ENCODE measurements at regions not wholly inside any gene's neighbourhood (a gene's known extent, or its start where the extent isn't known, plus 50 kb on each side); places are given as distances from the start of the nearest gene placed in this dataset.

DNA sequence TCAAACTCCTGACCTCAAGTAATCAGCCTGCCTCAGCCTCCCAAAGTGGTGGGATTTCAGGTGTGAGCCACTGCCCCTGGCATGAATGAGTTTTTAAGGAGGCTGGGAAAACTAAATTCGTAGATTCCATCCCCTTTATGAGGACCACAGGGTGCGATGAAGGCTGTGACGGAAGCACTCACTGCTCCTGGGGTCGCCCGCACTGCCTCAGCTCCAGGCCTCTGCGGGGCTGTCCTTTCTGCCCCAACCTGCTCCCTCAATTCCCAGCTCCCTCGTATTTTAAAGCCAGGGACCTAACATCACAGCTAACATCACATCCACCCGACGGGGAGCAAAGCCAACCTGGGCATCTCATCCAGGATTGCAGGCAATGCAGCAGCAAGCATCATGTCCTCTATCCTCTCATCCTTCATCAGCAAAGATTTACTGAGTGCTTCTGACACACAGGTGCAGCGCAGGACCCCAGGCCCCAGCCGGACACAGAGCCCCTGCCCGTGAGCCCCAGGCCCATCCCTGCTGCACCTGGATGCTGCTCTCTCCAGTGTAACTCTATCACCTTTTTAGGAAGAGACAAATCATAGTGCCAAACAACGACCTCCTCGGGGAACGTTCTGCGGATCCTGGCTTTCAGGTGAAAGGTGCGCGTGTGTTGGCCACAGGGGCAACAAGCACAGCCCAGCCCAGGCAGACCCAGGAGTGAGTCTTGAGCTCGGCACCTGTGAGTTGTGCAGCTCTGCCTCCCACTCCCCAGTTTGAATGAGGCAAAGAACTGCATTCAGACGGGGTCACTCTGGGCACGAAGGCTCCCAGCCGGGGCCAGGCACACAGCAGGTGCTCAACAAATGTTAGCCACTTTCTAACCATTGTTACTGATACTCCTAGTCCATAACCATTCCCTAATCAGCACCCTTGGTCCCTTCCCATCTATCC lies 134.3 kb downstream of the CRYBB2 start:
- no peak overlapping the region for H3K56ac ChIP-seq (replicated peaks; ENCODE audit: insufficient read length, low read depth, low read length)
- H4K5ac ChIP-seq (ENCODE audit: insufficient read length, low read depth, low read length) = no peak overlapping the region
- DNase-seq (ENCODE audit: low read depth in 1 of 2, low spot score in 2 of 2) (no peak), FAIRE-seq (no peak)
- no peak overlapping the region for H3K23ac ChIP-seq (ENCODE audit: insufficient read length)
- H4K91ac ChIP-seq (replicated peaks; ENCODE audit: insufficient read length, low read length) = no peak overlapping the region
- H2BK120ac ChIP-seq (replicated peaks; ENCODE audit: low read depth, low read length) = no peak overlapping the region
- no peaks in the 10 kb centered on the region for H3K79me2 ChIP-seq (ENCODE audit: control insufficient read depth in 1 of 2, insufficient read depth in 2 of 2, low read length in 2 of 2)
- H2BK15ac ChIP-seq (ENCODE audit: low read length) = no peak overlapping the region
- H2BK5ac ChIP-seq (ENCODE audit: low read depth, low read length) = no peak overlapping the region
- no peaks in the 10 kb centered on the region for H3K4me1 ChIP-seq (replicated peaks in 1 of 4; ENCODE audit: control insufficient read depth in 3 of 4, insufficient read depth in 4 of 4, low read length in 3 of 4)
- TF ChIP-seq CHD1 (IDR thresholded peaks at IDR 0.05; ENCODE audit: low read depth, low read length) (no peak), SUZ12 (IDR thresholded peaks at IDR 0.05; ENCODE audit: low read length) (no peak), E2F6 (IDR thresholded peaks at IDR 0.05) (no peak)
- H2AK5ac ChIP-seq (ENCODE audit: low read depth, low read length) = no peak overlapping the region
- H3K9ac ChIP-seq (replicated peaks in 1 of 4; ENCODE audit: extremely low read depth in 1 of 4, low read depth in 3 of 4, low read length in 3 of 4) = no peak overlapping the region
- H3K27ac ChIP-seq (ENCODE audit: low read depth, low read length) = no peak overlapping the region
- H3K9me3 ChIP-seq (ENCODE audit: insufficient read depth in 2 of 2, low read depth in 1 of 2, low read length in 1 of 2) = no peaks in the 10 kb centered on the region; a peak in 1 of 4 replicates
- no peak overlapping the region for H2AFZ ChIP-seq (ENCODE audit: low read length)
- POLR2A ChIA-PET (ENCODE audit: partially characterized antibody) = no interaction called here
- 97% methylated on average over 22 of the region's 22 CpGs; no CpG with 5 or more reads in 1 of the 2 experiments for WGBS, 2 experiments (ENCODE audit: extremely low coverage in 1 of 2, insufficient coverage in 1 of 2, insufficient read length in 1 of 2, insufficient replicate concordance in 2 of 2, low coverage in 1 of 2, low lambda C conversion rate in 2 of 2, missing lambda C conversion rate in 1 of 2)
- no peak overlapping the region for H2BK20ac ChIP-seq (ENCODE audit: low read length)
- H4K8ac ChIP-seq (ENCODE audit: extremely low read depth, insufficient read depth, low read length) = no peak overlapping the region
- no peak overlapping the region for H2BK12ac ChIP-seq (ENCODE audit: low read depth, low read length)
- H3K79me1 ChIP-seq (ENCODE audit: low read depth, low read length) = no peaks in the 10 kb centered on the region
- H3K36me3 ChIP-seq (ENCODE audit: control insufficient read depth in 2 of 4, insufficient read depth in 4 of 4, low read length in 3 of 4) = peaks cover 0 to 18% (median 10%) of the 10 kb centered on the region in 4 experiments; a peak in 6 of 8 replicates
- no peak overlapping the region for H3K4ac ChIP-seq (replicated peaks; ENCODE audit: insufficient read length, low read depth, low read length)
- H3K27me3 ChIP-seq (replicated peaks in 1 of 4; ENCODE audit: control insufficient read depth in 3 of 4, extremely low read depth in 1 of 4, insufficient read depth in 3 of 4, low read length in 3 of 4) = no peaks in the 10 kb centered on the region
- no peak overlapping the region for H3K14ac ChIP-seq (ENCODE audit: insufficient read length)
- H3K4me3 ChIP-seq (ENCODE audit: extremely low read depth in 1 of 4, insufficient read depth in 2 of 4, low read depth in 3 of 4, low read length in 4 of 4) = no peak overlapping the region
- H3K23me2 ChIP-seq (ENCODE audit: low read depth, low read length) = no peaks in the 10 kb centered on the region
- H4K20me1 ChIP-seq (replicated peaks in 1 of 2; ENCODE audit: control insufficient read depth in 1 of 2, insufficient read depth in 2 of 2, low read length in 2 of 2) = no peaks in the 10 kb centered on the region
- H3K18ac ChIP-seq (ENCODE audit: extremely low read depth, low read length) = no peak overlapping the region
- H3K4me2 ChIP-seq (ENCODE audit: insufficient read depth in 1 of 2, low read depth in 2 of 2, low read length in 2 of 2) = no peak overlapping the region
- CTCF ChIA-PET (ENCODE audit: partially characterized antibody) = interaction anchor here (1.4 to 2.9 kb wide), 4 partner anchors 9 to 419 kb away, joined by 3 to 9 read pairs (median 6); no protein-coding TSS in a partner anchor

Measured in H1 (cell line).